GM21576 (cell line): ENCODE measurements at regions not wholly inside any gene's neighbourhood (a gene's known extent, or its start where the extent isn't known, plus 50 kb on each side); places are given as distances from the start of the nearest gene placed in this dataset.

ENCODE experiments used
- ATAC-seq: cut with Tn5 transposase; IDR thresholded peaks from one replicate; pipeline ENCODE4 v1.9.1; 2021; ENCODE audit warnings: mild to moderate bottlenecking, moderate library complexity; ENCODE audit not compliant: unreplicated experiment

- ATAC-seq = no peak
Observed at GRCh38 chr4:4695497-4695896, 153.6 kb upstream of the STX18 start.

DNA sequence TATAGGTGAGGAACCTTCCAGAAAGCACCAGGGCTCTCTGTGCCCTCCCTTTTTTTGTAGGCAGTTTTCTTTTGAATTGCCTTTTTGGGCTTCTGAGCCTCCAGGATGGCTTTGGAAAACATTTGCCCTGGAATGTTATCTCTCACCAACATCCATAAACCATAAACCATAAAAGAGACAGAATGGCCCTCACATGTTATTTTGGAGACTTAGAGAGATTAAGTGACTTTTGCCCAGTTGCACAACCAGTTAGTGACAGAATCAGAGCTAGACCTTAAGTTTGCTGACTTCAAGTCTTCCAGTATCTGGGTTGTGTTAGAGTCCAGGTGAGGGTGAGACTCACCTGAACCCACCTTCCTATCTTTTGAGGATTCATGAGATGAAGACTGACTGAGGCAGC, 153.0 kb upstream of the STX18 start:
- ATAC-seq = no peak

GRCh38 chr4:4694296-4694772, 152.5 kb upstream of the STX18 start:
- ATAC-seq = no peak

DNA sequence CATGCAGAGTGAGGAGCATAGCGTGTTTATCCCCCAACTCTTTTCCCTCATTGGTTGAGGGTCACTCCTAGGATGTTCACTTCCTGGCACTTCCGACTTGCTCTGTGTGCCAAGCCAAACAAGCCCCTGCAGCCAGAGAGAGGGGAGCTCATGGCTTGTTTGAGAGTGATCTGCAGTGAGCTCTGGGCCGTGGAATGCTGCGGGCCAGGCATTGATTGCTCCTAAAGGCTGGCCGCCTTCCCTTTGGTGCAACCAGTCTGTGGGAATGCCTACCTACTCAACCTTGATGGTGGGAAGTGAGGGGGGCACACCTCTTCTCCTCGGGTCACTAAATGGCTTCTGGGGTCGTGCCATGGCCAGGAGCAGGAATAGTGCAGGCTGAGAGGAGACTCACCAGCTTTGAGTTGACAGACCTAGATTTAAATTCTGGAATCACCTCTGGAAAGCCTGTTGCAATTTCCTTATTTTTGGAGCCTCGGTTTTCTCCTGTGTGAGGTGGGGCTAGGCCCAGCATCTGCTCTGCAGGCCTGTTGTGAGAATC, 152.0 kb upstream of the STX18 start:
- ATAC-seq = no peak

GRCh38 chr4:4693258-4693657, 151.4 kb upstream of the STX18 start:
- peak; percentile 61 for ATAC-seq

- ATAC-seq = no peak
Observed at GRCh38 chr4:4690854-4691253, 149.0 kb upstream of the STX18 start.

DNA sequence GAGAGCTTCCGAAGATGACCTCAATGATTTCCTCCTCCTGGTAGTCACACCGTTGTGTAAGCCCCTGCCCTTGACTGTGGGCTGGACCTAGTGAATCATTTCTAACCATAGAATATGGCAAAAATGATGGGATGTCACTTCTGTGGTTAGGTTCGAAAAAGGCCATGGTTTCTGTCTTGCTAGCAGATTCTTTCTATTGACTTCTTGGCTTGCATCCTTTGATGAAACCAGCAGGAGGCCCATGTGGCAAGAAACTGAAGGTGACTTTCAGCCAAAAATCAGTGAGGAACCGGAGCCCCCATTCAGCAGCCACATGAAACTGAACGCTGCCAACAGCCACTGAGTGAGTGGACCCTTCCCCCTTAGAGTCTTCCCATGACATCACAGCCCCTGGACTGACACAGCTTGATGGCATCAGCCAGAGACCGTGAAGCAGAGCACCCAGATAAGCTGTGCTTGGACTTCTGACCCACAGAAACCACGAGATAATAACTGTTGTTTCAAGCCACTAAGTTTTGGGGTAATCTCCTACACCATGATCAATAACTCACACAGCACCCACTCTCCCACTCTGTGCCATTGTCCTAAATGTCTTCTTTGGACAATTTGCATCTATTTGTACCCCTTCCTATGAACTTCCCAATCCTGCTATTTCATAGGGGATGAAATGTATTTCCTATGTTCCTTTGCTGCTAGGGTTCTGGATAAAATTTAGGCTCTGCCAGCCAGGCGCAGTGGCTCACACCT, 148.0 kb upstream of the STX18 start:
- ATAC-seq = peak; percentile 79

DNA sequence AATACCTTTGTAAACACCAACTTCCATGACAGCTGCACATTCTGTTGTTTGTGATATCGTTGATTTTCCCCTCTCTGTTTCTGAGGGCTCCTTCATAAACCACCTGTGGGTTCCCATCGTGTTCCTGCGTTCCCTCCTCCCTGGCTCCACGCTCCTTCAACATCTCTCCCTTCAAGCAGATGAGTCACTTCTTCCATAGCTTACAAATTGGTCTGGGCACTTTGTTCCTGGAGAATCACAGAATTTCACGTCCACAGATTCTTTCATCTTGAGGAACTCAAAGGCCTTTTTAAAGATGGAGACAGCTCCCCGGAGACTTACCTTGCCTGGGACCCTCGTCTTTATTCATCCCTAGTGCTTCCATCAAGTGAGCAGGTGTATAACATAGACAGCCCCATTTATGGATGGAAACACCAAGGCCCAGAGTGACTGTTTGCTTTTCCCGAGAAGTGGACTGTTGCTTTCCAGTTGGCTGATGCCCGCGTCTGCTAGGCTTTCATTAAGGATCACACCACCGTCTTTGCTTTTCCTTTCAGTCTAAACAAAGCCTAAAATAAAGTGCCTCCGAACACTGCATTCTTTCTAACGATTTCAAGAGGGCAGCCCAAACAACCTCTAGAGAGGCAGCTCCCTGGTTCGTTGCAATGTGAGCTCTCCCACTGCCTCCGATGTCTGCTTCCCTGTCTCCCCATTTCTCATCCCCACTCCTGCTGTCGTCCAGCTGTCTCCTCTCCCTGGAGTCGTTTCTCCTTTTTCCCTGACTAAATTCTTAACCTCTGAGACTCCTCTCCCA, 146.3 kb upstream of the STX18 start:
- no peak for ATAC-seq

DNA sequence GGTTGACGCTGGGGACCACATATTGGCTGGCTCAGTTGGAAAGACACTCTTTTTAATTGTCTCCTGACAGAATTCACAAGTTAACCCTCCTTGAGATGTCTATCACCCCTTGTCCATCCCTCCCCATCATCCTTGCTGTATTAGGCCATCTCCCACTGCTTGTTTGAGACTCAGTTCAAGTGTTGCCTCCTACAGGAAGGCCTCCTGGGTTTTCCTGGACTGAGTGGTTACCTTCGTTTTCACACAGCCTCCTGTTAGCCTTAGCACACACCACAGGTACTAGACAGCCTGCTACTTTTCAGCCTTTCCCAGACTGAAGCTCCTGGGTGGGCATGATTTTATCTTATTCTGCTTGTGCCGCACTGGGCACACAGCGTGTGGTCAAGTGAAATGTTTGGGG, 145.3 kb upstream of the STX18 start:
- ATAC-seq = no peak

DNA sequence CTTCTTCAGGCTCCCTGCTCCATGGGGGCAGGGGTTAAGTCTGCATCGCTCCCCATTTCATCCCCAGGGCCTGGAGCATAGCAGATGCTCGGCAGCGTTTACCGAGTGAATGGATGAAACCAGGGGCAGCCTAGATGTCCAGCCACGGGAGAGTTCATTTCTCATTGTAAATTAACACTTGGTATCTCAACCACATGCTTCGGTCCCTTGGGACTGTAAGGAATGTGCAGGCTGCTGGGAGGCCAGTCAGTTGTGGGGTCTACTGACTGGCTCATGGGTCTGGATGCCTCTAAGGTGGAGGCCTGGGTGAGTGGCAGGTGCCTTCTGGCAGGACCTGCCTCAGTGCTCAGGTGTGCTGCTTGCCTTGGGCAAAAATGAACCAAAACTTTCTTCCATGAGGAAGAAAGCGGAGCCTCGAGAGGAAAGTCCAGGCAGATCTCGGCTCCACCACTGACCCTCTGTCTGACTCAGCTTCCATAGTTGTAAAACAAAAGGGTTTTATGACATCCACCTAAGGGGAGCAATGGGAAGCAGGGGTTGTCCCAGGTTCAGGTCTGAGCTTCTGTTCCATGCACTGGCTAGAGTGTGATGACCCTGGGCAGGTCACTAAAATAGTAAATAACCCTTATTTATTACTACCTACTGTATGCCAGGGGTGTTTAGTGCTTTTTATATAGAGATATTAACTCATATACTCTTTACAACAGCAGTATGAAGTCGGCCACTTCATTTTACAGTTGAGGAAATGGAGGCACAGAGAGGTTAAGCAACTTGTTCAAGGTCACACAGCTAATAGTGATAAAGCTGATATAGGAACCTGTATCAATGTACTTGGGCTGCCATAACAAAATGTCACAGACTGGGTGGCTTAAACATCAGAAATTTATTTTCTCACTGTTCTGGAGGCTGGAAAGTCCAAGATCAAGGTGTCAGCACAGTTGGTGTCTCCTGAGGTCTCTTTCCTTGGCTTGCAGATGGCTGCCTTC, 144.3 kb upstream of the STX18 start:
- no peak for ATAC-seq

GRCh38 chr4:4681653-4682052, 139.8 kb upstream of the STX18 start:
- no peak for ATAC-seq

- no peak for ATAC-seq
Observed at GRCh38 chr4:4680758-4681157, 138.9 kb upstream of the STX18 start.

GRCh38 chr4:4680243-4680642, 138.4 kb upstream of the STX18 start:
- no peak for ATAC-seq

DNA sequence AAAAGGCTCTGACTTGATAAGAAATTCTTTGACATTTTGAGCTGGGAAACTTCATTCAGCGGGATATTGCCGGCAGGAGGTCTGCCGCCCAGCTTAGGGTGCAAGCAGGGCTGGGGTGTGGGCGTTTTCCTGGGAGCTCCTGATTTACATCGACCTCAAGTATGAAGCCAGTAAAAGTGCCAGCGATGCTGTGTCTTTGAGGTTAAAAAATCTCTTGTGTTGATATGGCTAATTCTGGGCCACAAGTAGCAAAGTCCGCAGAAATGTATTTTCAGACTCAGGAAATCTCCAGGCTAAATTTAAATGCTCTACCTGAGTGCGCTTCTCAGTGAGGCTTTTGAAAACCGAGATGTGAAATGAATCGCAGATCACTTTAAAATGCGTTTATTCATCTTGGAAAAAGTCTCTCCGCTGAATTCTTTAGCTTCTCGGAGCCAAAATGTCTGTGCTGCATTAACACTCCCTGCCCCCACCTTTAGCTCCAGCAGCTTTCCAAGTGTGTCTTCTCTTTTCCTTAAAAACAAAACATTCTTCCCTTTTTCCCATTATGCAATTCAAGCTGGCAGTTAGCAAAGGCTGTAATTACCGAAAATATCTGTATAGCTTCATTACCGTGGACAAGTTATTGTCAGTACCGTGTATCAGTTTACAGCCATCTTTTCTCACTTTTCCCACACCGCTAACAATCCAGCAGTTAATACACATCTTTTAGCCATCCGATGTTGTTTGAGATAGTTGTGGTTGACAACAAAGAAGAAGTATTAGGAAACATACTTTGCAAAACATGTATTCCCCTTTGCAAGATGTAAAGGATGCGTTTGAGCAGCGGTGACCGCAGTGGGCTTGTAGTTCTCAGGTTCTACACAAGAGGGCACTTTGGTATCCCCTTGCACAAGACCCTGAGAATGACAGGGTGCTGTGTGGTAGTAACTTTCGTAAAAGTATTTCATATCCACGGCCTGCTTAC, 136.0 kb upstream of the STX18 start:
- no peak for ATAC-seq

GRCh38 chr4:4675641-4676040, 133.8 kb upstream of the STX18 start:
- ATAC-seq = no peak

GRCh38 chr4:4675051-4675581, 133.3 kb upstream of the STX18 start:
- ATAC-seq = no peak

DNA sequence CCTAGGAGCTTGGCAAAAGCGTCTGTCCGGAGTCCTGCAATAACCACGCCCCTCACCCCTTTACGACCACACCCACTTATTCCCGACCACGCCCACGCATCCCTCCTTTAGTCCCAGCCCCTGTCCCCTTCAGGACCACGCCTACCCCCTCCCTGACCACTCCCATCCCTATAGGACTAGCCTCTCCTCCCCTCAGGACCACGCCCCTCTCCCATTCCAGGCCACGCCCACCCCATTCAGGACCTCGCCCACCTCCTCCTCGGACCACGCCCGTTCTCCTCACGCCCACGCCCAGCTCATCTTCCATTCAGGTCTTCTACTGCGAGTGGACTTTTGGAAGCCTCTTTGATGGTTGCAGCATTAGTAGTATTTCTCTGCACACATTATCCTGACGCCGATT, 131.2 kb upstream of the STX18 start:
- ATAC-seq = no peak

DNA sequence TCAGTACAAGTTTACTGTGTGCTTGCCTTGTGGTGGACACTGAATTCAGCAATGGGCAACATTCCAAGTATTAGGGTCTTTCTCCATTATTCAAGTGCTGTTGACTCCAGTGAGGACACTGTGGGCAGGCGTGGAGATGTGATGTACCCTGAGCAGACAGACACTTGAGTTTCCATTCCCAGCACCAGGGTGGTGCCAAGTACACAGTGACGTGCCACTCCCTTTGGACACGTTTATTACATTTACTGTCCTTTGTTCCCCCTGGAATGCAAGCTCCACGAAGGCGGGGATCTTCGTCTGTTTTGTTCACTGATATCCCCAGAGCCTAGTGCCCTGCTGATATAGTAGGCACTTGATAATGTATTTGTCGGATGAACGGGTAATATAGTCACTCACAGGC, 130.6 kb upstream of the STX18 start:
- ATAC-seq = no peak

DNA sequence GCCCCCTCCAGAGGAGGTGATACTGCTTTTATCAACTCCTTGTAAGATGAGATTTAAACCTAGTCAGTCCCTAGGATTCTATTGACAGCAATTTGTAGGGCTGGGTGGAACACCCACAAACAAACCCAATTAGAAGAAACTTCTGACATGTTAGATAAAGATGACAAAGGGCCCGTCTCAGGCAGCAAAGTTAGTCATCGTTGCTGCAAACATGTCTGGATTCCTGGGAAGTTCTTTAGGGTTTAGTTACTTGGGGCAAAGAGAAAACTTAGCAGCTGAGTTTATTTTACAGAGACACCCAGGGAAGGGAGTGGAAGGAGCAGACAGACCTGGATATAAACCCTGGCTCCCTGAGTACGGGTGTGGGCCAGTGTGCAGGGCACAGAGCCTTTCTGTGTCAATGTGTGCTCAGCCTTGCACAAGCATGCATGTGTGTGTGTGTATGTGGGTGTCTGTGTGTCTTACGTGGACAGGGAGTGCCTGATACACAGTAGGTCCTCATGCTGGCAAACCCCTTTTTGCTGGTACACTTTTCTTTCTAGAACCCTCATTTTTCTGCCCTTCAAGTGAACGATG, 130.0 kb upstream of the STX18 start:
- ATAC-seq = no peak
